Breast epithelium (tissue), 4 donors: ENCODE measurements at regions not wholly inside any gene's neighbourhood (a gene's known extent, or its start where the extent isn't known, plus 50 kb on each side); places are given as distances from the start of the nearest gene placed in this dataset.

Experiments used
- DNase-seq, 2 donors: peaks; one replicate each; pipeline ENCODE4 v3.0.0-alpha.2; 2019; ENCODE audit warnings: low spot score in 2 of 2
- H3K27ac ChIP-seq, 2 donors: fragments of 200-600 bp; sonication (generic) in 1 of 2; one replicate each; pipeline ENCODE4 v1.5.1; 2016 to 2019; ENCODE audit warnings: mild to moderate bottlenecking in 1 of 2
- H3K27me3 ChIP-seq, 2 donors: fragments of 200-600 bp; sonication (generic) in 1 of 2; one replicate each; pipeline versions ENCODE4 v1.5.1 to v1.6.0; 2017 to 2019; ENCODE audit warnings: control low read depth in 1 of 2, mild to moderate bottlenecking in 1 of 2
- H3K36me3 ChIP-seq: fragments of 200-600 bp; one replicate; pipeline ENCODE4 v1.5.1; 2019
- H3K4me1 ChIP-seq, 2 donors: fragments of 200-600 bp; sonication (generic); one replicate each; pipeline ENCODE4 v1.5.1; 2016 to 2019; ENCODE audit warnings: control low read depth in 1 of 2
- H3K4me3 ChIP-seq, 3 donors: fragments of 200-600 bp; sonication (generic); 1 replicate in 2 of 3; 2 replicates in 1 of 3; pipeline ENCODE4 v1.5.1; 2016 to 2019; ENCODE audit warnings: mild to moderate bottlenecking in 3 of 3, moderate library complexity in 2 of 3
- H3K9me3 ChIP-seq, 2 donors: fragments of 200-600 bp; sonication (generic) in 1 of 2; one replicate each; pipeline ENCODE4 v1.5.1; 2016 to 2019; ENCODE audit warnings: control low read depth in 1 of 2
- POLR2A ChIP-seq: fragments of 450-650 bp; IDR thresholded peaks from one replicate; pipeline ENCODE4 v1.6.1; 2016; ENCODE audit warnings: antibody characterized with exemption, mild to moderate bottlenecking, moderate library complexity
- POLR2AphosphoS5 ChIP-seq, 3 donors: sonication (generic); formaldehyde crosslinking; IDR thresholded peaks; one replicate each; pipeline ENCODE4 v1.6.1; 2017; ENCODE audit warnings: antibody characterized with exemption in 3 of 3
- intact Hi-C: fragments of 100-400 bp; cut with DNase I; formaldehyde crosslinking; loops from one replicate; pipeline ENCODE4 v1.15.1; 2023; ENCODE audit warnings: low total_unique reads
- TF ChIP-seq, protein P1 (sequence below), 3 donors: fragments of 450-650 bp; IDR thresholded peaks; one replicate each; pipeline ENCODE4 v1.5.1; 2016 to 2017; ENCODE audit warnings: antibody characterized with exemption in 3 of 3, mild to moderate bottlenecking in 3 of 3, moderate library complexity in 3 of 3

DNA sequence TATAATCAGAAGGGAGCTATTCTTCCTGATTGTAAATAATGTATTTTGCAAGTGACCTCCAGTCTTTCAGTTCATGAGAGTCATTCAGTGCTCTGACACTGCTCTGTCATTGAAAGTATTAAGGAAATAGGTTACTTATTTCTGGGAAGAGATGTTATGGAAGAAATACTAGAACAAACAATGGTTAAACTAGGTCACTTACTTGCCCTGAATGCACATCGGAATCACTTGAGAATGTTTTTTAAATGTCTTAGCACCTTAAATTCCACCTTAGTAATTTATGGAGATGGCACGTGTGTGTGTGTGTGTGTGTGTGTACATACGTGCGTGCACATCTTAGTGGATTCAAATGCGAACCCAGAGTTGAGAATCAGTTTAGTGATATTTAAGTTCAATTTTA lies 126.6 kb upstream of the KCNH7 start:
- H3K4me1 ChIP-seq = no peaks in the 10 kb centered on the region
- no peaks in the 10 kb centered on the region for H3K27me3 ChIP-seq
- H3K9me3 ChIP-seq = no peaks in the 10 kb centered on the region
- no peak overlapping the region for H3K27ac ChIP-seq
- no peak for TF ChIP-seq POLR2AphosphoS5 (IDR thresholded peaks at IDR 0.05)
- TF ChIP-seq, protein P1, sequence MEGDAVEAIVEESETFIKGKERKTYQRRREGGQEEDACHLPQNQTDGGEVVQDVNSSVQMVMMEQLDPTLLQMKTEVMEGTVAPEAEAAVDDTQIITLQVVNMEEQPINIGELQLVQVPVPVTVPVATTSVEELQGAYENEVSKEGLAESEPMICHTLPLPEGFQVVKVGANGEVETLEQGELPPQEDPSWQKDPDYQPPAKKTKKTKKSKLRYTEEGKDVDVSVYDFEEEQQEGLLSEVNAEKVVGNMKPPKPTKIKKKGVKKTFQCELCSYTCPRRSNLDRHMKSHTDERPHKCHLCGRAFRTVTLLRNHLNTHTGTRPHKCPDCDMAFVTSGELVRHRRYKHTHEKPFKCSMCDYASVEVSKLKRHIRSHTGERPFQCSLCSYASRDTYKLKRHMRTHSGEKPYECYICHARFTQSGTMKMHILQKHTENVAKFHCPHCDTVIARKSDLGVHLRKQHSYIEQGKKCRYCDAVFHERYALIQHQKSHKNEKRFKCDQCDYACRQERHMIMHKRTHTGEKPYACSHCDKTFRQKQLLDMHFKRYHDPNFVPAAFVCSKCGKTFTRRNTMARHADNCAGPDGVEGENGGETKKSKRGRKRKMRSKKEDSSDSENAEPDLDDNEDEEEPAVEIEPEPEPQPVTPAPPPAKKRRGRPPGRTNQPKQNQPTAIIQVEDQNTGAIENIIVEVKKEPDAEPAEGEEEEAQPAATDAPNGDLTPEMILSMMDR (IDR thresholded peaks at IDR 0.05) = no peak
- no peak for TF ChIP-seq POLR2A
- intact Hi-C loops = no loop called here
- no peak for DNase-seq
- H3K4me3 ChIP-seq = no peak overlapping the region
- H3K36me3 ChIP-seq = no peaks in the 10 kb centered on the region

DNA sequence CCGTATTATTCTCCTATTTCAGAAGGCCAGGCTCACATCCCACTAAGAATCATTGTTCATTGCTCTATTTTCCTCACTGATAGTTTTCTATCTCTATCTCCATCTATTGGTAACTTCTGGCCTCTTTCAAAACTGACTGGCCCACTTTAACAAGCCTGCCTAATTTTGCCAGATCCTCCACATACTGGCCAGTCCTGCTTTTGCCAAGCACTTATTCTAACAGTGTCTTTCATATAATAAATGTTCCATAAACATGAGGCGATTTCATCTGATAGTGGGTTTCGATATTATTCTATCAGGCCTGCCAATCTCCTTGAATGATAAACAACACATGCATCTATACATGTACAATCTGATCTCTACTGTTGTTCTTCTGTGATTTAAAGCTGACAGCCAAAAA lies 125.9 kb upstream of the KCNH7 start:
- Histone ChIP-seq H3K4me1 (no peaks in the 10 kb centered on the region), H3K4me3 (no peak overlapping the region), H3K9me3 (no peaks in the 10 kb centered on the region), H3K27me3 (no peaks in the 10 kb centered on the region), H3K27ac (no peak overlapping the region), H3K36me3 (no peaks in the 10 kb centered on the region)
- TF ChIP-seq POLR2A = no peak
- intact Hi-C loops = no loop called here
- no peak for DNase-seq

DNA sequence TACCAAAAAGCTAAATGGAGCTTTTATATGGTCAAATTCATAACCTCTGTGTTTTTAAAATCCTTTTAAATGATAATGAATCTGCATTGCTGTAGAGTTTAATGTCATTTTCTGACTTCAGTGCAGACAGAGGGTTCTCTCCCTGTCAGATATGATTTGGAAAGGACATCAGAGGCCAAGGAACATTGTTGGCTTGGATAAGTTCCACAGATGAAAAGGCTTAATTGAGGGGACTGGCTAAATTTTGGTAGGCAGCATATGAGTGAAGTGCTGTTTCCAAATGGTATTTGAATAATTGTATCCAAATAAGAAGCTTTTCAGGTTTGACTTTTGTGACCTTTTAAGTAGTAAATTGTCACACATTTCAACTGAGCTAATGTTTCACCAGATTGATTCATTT lies 124.6 kb upstream of the KCNH7 start:
- H3K36me3 ChIP-seq = no peaks in the 10 kb centered on the region
- TF ChIP-seq POLR2A = no peak
- TF ChIP-seq POLR2AphosphoS5 (IDR thresholded peaks at IDR 0.05) = no peak
- TF ChIP-seq, protein P1 (IDR thresholded peaks at IDR 0.05) = no peak
- intact Hi-C loops = no loop called here
- H3K27me3 ChIP-seq = no peaks in the 10 kb centered on the region
- no peak overlapping the region for H3K27ac ChIP-seq
- H3K4me1 ChIP-seq = no peaks in the 10 kb centered on the region
- DNase-seq = no peak
- no peak overlapping the region for H3K4me3 ChIP-seq
- no peaks in the 10 kb centered on the region for H3K9me3 ChIP-seq

DNA sequence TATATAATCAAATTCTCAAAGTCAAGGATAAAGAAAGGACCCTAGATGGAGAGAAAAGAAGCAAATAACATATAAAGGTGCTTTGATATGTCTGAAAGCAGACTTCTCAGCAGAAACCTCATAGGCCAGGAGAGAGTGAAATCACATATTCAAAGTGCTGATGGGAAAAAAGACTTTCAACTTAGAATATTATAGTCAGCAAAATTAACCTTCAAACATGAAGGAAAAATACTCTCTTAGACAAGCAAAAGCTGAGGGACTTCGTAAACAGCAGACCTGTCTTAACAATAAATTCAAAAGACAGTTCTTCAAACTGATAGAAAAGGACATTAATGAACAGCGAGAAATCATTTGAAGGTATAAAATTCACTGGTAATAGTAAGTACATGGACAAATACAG lies 107.2 kb upstream of the KCNH7 start:
- Histone ChIP-seq H3K27me3 (no peaks in the 10 kb centered on the region), H3K27ac (no peak overlapping the region), H3K4me3 (no peak overlapping the region), H3K9me3 (peaks cover 0 to 20% of the 10 kb centered on the region in 2 donors), H3K36me3 (no peaks in the 10 kb centered on the region), H3K4me1 (no peaks in the 10 kb centered on the region)
- intact Hi-C loops = no loop called here
- DNase-seq = no peak
- no peak for TF ChIP-seq POLR2AphosphoS5 (IDR thresholded peaks at IDR 0.05)
- TF ChIP-seq POLR2A = no peak
- TF ChIP-seq, protein P1 (IDR thresholded peaks at IDR 0.05) = no peak

DNA sequence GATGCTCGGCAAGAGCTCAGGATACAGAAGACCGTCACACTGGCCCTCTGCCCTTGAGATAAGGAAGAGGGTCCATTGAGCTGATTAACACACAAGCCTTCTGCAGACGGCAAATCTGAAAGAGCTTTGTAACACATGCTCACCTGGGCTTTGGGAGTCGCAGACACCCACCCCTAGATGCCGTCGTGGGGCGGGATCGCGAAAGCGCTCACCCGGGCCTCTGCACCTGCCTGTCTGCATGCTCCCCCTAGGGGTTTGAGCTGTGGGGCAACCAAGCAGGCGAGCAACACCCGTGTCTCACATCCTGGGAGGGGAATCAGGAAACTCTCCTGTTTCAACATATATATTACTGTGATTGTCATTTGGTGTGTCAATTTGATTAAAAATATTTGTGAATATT lies 99.8 kb upstream of the KCNH7 start:
- H3K27ac ChIP-seq = no peak overlapping the region
- DNase-seq = no peak
- TF ChIP-seq POLR2A (no peak), POLR2AphosphoS5 (IDR thresholded peaks at IDR 0.05) (no peak)
- TF ChIP-seq, protein P1 (IDR thresholded peaks at IDR 0.05) = no peak
- no peaks in the 10 kb centered on the region for H3K36me3 ChIP-seq
- no peaks in the 10 kb centered on the region for H3K4me1 ChIP-seq
- H3K4me3 ChIP-seq = no peak overlapping the region
- peaks cover 0 to 15% of the 10 kb centered on the region in 2 donors for H3K9me3 ChIP-seq
- H3K27me3 ChIP-seq = no peaks in the 10 kb centered on the region
- intact Hi-C loops = no loop called here

DNA sequence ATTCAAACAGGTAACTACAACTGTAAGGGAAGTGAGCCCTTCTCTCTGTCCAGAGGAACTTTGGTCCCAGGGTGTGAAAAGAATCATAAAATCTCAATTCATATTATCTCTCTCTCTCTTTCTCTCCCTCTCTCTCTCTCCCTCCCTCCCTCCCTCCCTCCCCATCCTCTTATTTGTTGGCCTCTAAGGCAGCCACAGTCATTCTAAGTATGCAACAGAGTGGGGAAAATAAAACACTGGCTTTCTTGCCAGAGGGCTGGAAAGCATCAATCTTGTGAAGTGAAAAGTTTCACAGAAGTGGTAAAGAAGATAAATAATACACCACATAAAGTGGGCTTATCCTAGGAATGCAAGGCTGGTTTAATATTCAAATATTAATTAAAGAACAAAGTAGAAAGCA lies 95.6 kb upstream of the KCNH7 start:
- Histone ChIP-seq H3K27me3 (no peaks in the 10 kb centered on the region), H3K4me1 (no peaks in the 10 kb centered on the region), H3K36me3 (no peaks in the 10 kb centered on the region), H3K27ac (no peak overlapping the region), H3K9me3 (peaks cover 0 to 10% of the 10 kb centered on the region in 2 donors), H3K4me3 (no peak overlapping the region)
- intact Hi-C loops = no loop called here
- TF ChIP-seq POLR2A = no peak
- TF ChIP-seq, protein P1 (IDR thresholded peaks at IDR 0.05) = no peak
- no peak for TF ChIP-seq POLR2AphosphoS5 (IDR thresholded peaks at IDR 0.05)
- DNase-seq = no peak
